Rectal smooth muscle tissue (tissue), 1 donor: ENCODE measurements at regions not wholly inside any gene's neighbourhood (a gene's known extent, or its start where the extent isn't known, plus 50 kb on each side); places are given as distances from the start of the nearest gene placed in this dataset.

Experiments used
- H3K27ac ChIP-seq: one replicate; pipeline ENCODE4 v1.7.0; 2013; ENCODE audit warnings: low read depth, low read length, inconsistent platforms
- H3K27me3 ChIP-seq: one replicate; pipeline ENCODE4 v1.7.0; 2013; ENCODE audit warnings: low read length; ENCODE audit not compliant: control insufficient read depth, insufficient read depth
- H3K36me3 ChIP-seq: one replicate; pipeline ENCODE4 v1.7.0; 2013; ENCODE audit warnings: low read length; ENCODE audit not compliant: control insufficient read depth, insufficient read depth
- H3K4me1 ChIP-seq: one replicate; pipeline ENCODE4 v1.7.0; 2013; ENCODE audit warnings: low read length; ENCODE audit not compliant: control insufficient read depth, insufficient read depth
- H3K4me3 ChIP-seq: one replicate; pipeline ENCODE4 v1.7.0; 2013; ENCODE audit warnings: low read length
- H3K9ac ChIP-seq: one replicate; pipeline ENCODE4 v1.7.0; 2013; ENCODE audit warnings: low read length

- H3K9ac ChIP-seq, result no peak overlapping the region
- H3K27ac ChIP-seq, result no peak overlapping the region
- no peak overlapping the region for H3K4me3 ChIP-seq
- no peaks in the 10 kb centered on the region for H3K36me3 ChIP-seq
- peaks cover 3% of the 10 kb centered on the region for H3K4me1 ChIP-seq
- no peaks in the 10 kb centered on the region for H3K27me3 ChIP-seq
These were observed 127.9 kb downstream of the ZFP36L2 start for GRCh38 chr2:43098539-43098938.

- H3K36me3 ChIP-seq, result no peaks in the 10 kb centered on the region
- H3K4me1 ChIP-seq, result peaks cover 3% of the 10 kb centered on the region
- H3K9ac ChIP-seq, result no peak overlapping the region
- H3K4me3 ChIP-seq, result no peak overlapping the region
- H3K27me3 ChIP-seq, result no peaks in the 10 kb centered on the region
- no peak overlapping the region for H3K27ac ChIP-seq
These were observed 128.6 kb downstream of the ZFP36L2 start for GRCh38 chr2:43097644-43098408.

- Histone ChIP-seq H3K27me3 (no peaks in the 10 kb centered on the region), H3K27ac (no peak overlapping the region), H3K4me3 (no peak overlapping the region), H3K4me1 (no peaks in the 10 kb centered on the region), H3K36me3 (no peaks in the 10 kb centered on the region), H3K9ac (no peak overlapping the region)
These were observed 130.7 kb downstream of the ZFP36L2 start for GRCh38 chr2:43095533-43096295.

GRCh38 chr2:43092520-43093179 lies 133.8 kb downstream of the ZFP36L2 start:
- H3K36me3 ChIP-seq, result no peaks in the 10 kb centered on the region
- no peaks in the 10 kb centered on the region for H3K4me1 ChIP-seq
- no peak overlapping the region for H3K4me3 ChIP-seq
- H3K9ac ChIP-seq, result no peak overlapping the region
- H3K27me3 ChIP-seq, result no peaks in the 10 kb centered on the region
- no peak overlapping the region for H3K27ac ChIP-seq

GRCh38 chr2:43090317-43090716 lies 136.1 kb downstream of the ZFP36L2 start:
- Histone ChIP-seq H3K27me3 (no peaks in the 10 kb centered on the region), H3K9ac (no peak overlapping the region), H3K36me3 (no peaks in the 10 kb centered on the region), H3K4me3 (no peak overlapping the region), H3K27ac (no peak overlapping the region), H3K4me1 (peaks cover 18% of the 10 kb centered on the region)

GRCh38 chr2:43088143-43089073 lies 138.0 kb downstream of the ZFP36L2 start:
- no peak overlapping the region for H3K27ac ChIP-seq

GRCh38 chr2:43087413-43087812 lies 139.0 kb downstream of the ZFP36L2 start:
- H3K9ac ChIP-seq, result no peak overlapping the region
- peaks cover 48% of the 10 kb centered on the region for H3K4me1 ChIP-seq
- no peaks in the 10 kb centered on the region for H3K36me3 ChIP-seq
- H3K4me3 ChIP-seq, result no peak overlapping the region
- peak overlapping the region; percentile 94 for H3K27ac ChIP-seq
- no peaks in the 10 kb centered on the region for H3K27me3 ChIP-seq

More at GRCh38 chr2:43088143-43089073, 138.0 kb downstream of the ZFP36L2 start:
- Histone ChIP-seq H3K4me1 (peaks cover 38% of the 10 kb centered on the region), H3K4me3 (no peak overlapping the region), H3K27me3 (no peaks in the 10 kb centered on the region), H3K36me3 (no peaks in the 10 kb centered on the region), H3K9ac (no peak overlapping the region)

GRCh38 chr2:43086451-43087221 lies 139.8 kb downstream of the ZFP36L2 start:
- no peak overlapping the region for H3K9ac ChIP-seq
- H3K36me3 ChIP-seq, result no peaks in the 10 kb centered on the region
- H3K4me1 ChIP-seq, result peaks cover 54% of the 10 kb centered on the region
- no peaks in the 10 kb centered on the region for H3K27me3 ChIP-seq
- H3K4me3 ChIP-seq, result no peak overlapping the region
- peak overlapping the region; percentile 94 for H3K27ac ChIP-seq

- Histone ChIP-seq H3K36me3 (no peaks in the 10 kb centered on the region), H3K27ac (peak overlapping the region; percentile 94), H3K27me3 (no peaks in the 10 kb centered on the region), H3K4me1 (peaks cover 57% of the 10 kb centered on the region), H3K4me3 (no peak overlapping the region), H3K9ac (no peak overlapping the region)
These were observed 140.5 kb downstream of the ZFP36L2 start for GRCh38 chr2:43085929-43086328.

GRCh38 chr2:43085505-43085904 lies 140.9 kb downstream of the ZFP36L2 start:
- H3K4me3 ChIP-seq, result no peak overlapping the region
- no peak overlapping the region for H3K9ac ChIP-seq
- no peaks in the 10 kb centered on the region for H3K27me3 ChIP-seq
- H3K4me1 ChIP-seq, result peaks cover 57% of the 10 kb centered on the region
- H3K36me3 ChIP-seq, result no peaks in the 10 kb centered on the region
- peak overlapping the region; percentile 94 for H3K27ac ChIP-seq

- no peaks in the 10 kb centered on the region for H3K36me3 ChIP-seq
- H3K27me3 ChIP-seq, result no peaks in the 10 kb centered on the region
- H3K27ac ChIP-seq, result peak overlapping the region; percentile 94
- H3K4me1 ChIP-seq, result peaks cover 57% of the 10 kb centered on the region
- H3K4me3 ChIP-seq, result peak overlapping the region; percentile 25
- no peak overlapping the region for H3K9ac ChIP-seq
These were observed 141.7 kb downstream of the ZFP36L2 start for GRCh38 chr2:43084699-43085091.
